ENCODE measurements at regions not wholly inside any gene's neighbourhood (a gene's known extent, or its start where the extent isn't known, plus 50 kb on each side); places are given as distances from the start of the nearest gene placed in this dataset.

GRCh38 chr2:167543721-167544120, 655.4 kb downstream of the XIRP2 start:
- no peak for DNase-seq
- Mint-ChIP-seq H3K27ac (no peak overlapping the region), H3K4me3 (no peak overlapping the region), H3K9me3 (no peaks in the 10 kb centered on the region), H3K36me3 (ENCODE audit: low read depth) (no peaks in the 10 kb centered on the region), H3K4me1 (no peaks in the 10 kb centered on the region), H3K27me3 (ENCODE audit: low read depth, poor library complexity) (peaks cover 3% of the 10 kb centered on the region)
- no peak for TF ChIP-seq CTCF (IDR thresholded peaks at IDR 0.05)

GRCh38 chr2:167537743-167538142, 649.5 kb downstream of the XIRP2 start:
- peaks cover 4% of the 10 kb centered on the region for H3K9me3 Mint-ChIP-seq
- no peak for DNase-seq
- H3K27me3 Mint-ChIP-seq (ENCODE audit: low read depth, poor library complexity): no peaks in the 10 kb centered on the region
- no peak overlapping the region for H3K4me3 Mint-ChIP-seq
- no peak for TF ChIP-seq CTCF (IDR thresholded peaks at IDR 0.05)
- no peak overlapping the region for H3K27ac Mint-ChIP-seq
- no peaks in the 10 kb centered on the region for H3K4me1 Mint-ChIP-seq
- H3K36me3 Mint-ChIP-seq (ENCODE audit: low read depth): no peaks in the 10 kb centered on the region

- Mint-ChIP-seq H3K4me1 (no peaks in the 10 kb centered on the region), H3K36me3 (ENCODE audit: low read depth) (no peaks in the 10 kb centered on the region), H3K27me3 (ENCODE audit: low read depth, poor library complexity) (no peaks in the 10 kb centered on the region), H3K4me3 (no peak overlapping the region), H3K9me3 (peaks cover 4% of the 10 kb centered on the region), H3K27ac (no peak overlapping the region)
- no peak for DNase-seq
- no peak for TF ChIP-seq CTCF (IDR thresholded peaks at IDR 0.05)
These were observed 646.2 kb downstream of the XIRP2 start for GRCh38 chr2:167534443-167534842.

- Mint-ChIP-seq H3K36me3 (ENCODE audit: low read depth) (no peaks in the 10 kb centered on the region), H3K4me1 (no peaks in the 10 kb centered on the region), H3K27ac (no peak overlapping the region), H3K27me3 (ENCODE audit: low read depth, poor library complexity) (no peaks in the 10 kb centered on the region), H3K9me3 (peaks cover 8% of the 10 kb centered on the region), H3K4me3 (no peak overlapping the region)
- no peak for DNase-seq
- no peak for TF ChIP-seq CTCF (IDR thresholded peaks at IDR 0.05)
These were observed 636.5 kb downstream of the XIRP2 start for GRCh38 chr2:167524786-167525185.

- Mint-ChIP-seq H3K4me1 (peaks cover 20% of the 10 kb centered on the region), H3K9me3 (no peaks in the 10 kb centered on the region), H3K4me3 (no peak overlapping the region), H3K27ac (no peak overlapping the region), H3K27me3 (ENCODE audit: low read depth, poor library complexity) (no peaks in the 10 kb centered on the region), H3K36me3 (ENCODE audit: low read depth) (no peaks in the 10 kb centered on the region)
- no peak for TF ChIP-seq CTCF (IDR thresholded peaks at IDR 0.05)
- no peak for DNase-seq
These were observed 621.9 kb downstream of the XIRP2 start for GRCh38 chr2:167510071-167510759.

- no peak overlapping the region for H3K4me3 Mint-ChIP-seq
- TF ChIP-seq CTCF (IDR thresholded peaks at IDR 0.05): no peak
These were observed 621.3 kb downstream of the XIRP2 start for GRCh38 chr2:167509586-167509985.

More at GRCh38 chr2:167509586-167509985, 621.3 kb downstream of the XIRP2 start:
- Mint-ChIP-seq H3K36me3 (ENCODE audit: low read depth) (no peaks in the 10 kb centered on the region), H3K27ac (peak overlapping the region; percentile 19), H3K9me3 (no peaks in the 10 kb centered on the region), H3K4me1 (peaks cover 20% of the 10 kb centered on the region), H3K27me3 (ENCODE audit: low read depth, poor library complexity) (no peaks in the 10 kb centered on the region)
- DNase-seq: no peak
